DMS153 (cell line): ENCODE measurements at regions not wholly inside any gene's neighbourhood (a gene's known extent, or its start where the extent isn't known, plus 50 kb on each side); places are given as distances from the start of the nearest gene placed in this dataset.
A peak's percentile ranks its signal among the peaks of the same experiment; 100 is the strongest.
"Not testable (repeated sequence)": the region's sequence is repeated elsewhere in the genome, so short reads cannot be mapped to it uniquely, and the experiment has no call there.

Source experiments
- DNase-seq: peaks from one replicate; lab custom pipeline; 2025; lab: John Stamatoyannopoulos, UW

- no peak for DNase-seq
Measured at GRCh38 chr5:23235246-23235645, 272.2 kb upstream of the PRDM9 start.

DNA sequence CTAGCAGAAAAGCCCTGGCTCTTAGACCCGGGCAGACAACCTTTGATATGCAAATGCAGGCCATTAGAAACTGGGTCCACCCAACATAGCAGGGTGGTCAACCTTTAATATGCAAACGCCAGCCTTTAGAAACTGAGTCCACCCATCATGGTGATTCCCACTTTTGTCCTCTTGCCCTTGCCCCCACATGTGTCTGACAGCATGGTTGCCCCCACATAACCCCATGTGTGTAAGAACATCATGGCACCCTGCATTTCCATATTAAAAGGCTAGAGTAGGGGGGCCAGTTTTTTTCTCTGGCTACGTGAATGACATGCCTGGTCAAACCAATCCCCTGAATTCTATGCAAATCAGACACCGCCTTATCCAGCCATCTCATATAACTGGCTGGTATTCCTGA, 273.2 kb upstream of the PRDM9 start:
- DNase-seq: no peak

DNA sequence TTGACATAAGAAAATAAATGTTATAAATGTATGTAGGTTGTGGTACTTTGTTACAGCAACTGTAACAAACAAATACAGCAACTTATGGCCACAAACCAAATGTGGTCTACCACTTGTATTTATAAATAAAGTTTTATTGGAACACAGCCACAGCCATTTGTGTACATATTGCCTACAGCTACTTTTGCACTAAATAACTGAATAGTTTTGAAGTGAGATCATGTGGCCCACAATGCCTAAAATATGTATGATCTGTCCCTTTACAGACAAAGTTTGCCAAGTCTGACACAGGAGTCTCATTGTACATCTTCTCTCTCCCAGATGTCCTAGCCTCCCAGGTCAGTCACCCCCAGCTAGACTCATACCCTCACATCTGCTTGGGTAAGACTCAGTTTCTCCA, 283.6 kb upstream of the PRDM9 start:
- no peak for DNase-seq

GRCh38 chr5:23221831-23222230, 285.6 kb upstream of the PRDM9 start:
- DNase-seq: no peak

- no peak for DNase-seq
Measured at GRCh38 chr5:23217159-23217558, 290.2 kb upstream of the PRDM9 start.

DNA sequence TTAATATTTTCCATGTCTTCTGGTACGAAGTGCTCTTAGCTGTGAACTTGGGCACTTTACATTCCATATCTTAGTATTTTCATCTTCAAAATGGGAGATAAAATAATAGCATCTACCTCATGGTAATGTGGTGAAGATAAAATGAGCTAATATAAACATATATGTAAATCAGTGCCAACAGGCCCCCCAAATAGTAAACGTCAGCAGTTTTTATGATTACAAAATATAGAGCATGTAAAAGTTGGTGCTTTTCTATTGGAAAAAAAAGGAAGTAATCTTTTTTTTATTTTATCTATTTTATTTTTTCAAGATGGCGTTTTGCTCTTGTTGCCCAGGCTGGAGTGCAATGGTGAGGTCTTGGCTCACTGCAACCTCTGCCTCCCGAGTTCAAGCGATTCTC, 291.1 kb upstream of the PRDM9 start:
- DNase-seq: no peak

GRCh38 chr5:23208959-23209431, 298.4 kb upstream of the PRDM9 start:
- peak; percentile 92 for DNase-seq

DNA sequence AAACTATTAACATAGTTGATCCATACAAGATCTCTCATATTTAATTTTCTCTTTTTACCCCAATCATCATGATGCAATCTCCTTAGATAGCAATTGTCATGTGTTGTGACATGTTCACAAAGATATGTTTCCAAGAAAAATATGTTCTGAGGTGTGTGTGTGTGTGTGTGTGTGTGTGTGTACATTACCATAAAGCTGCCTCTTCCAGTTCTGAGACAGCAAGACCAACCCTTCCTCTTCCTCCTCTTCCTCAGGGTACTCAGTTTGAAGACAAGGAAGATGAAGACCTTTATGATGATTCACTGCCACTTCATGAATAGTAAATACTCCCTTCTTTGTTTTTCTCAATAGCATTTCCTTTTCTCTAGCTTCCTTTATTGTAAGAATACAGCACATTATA, 303.3 kb upstream of the PRDM9 start:
- DNase-seq: no peak

- DNase-seq: no peak
Measured at GRCh38 chr5:23169660-23170416, 316.7 kb upstream of the CDH12 start.

- no peak for DNase-seq
Measured at GRCh38 chr5:23164971-23165370, 311.8 kb upstream of the CDH12 start.

DNA sequence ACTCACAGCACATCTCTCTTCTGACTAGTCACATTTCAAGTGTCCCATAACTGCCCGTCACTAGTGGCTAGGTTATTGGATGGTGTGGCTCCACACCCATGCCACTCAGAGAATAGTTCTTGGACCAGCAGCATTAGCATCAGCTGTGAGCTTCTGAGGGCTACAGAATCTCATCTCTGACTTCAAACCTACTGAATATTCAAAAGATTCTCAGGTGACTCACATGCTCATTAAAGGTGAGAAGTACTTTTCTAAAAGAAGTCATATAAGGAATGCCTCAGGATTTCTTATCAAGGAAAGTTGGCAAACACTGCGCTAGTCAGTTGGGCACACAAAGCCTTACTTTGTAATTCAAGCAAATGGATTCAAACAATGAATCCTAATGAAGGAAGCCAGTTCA, 305.0 kb upstream of the CDH12 start:
- DNase-seq: no peak

DNA sequence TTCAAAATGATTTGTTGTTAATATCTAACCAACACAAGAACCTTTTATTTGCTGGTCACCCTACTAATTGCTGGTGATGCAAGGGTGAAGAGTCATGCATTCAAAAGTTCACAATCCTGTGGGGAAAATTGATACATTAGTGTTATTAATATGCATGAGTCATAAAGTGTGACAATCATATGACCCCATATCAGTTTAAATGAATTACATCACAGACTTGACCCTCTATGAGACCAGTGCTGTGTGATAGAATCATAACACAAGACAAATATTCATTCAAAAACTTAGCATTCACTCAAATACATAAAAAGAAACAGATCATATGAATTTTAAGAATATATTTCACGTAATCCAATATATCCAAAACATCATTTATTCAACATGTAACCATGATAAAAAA, 304.6 kb upstream of the CDH12 start:
- no peak for DNase-seq

DNA sequence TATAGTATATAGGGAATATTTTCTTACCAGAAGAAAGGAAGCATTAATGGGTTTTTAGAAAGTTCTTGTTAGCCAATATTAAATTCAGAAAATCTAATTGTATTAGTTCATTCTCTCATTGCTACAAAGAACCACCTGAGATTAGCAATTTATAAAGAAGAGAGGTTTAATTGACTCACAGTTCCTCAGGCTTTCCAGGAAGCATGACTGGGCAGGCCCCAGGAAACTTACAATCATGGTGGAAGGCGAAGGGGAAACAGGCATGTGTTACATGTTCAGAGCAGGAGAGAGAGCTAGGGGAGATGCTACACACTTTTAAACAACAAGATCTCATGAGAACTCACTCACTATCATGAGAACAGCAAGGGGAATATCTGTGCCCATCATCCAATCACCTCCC, 304.0 kb upstream of the CDH12 start:
- no peak for DNase-seq

DNA sequence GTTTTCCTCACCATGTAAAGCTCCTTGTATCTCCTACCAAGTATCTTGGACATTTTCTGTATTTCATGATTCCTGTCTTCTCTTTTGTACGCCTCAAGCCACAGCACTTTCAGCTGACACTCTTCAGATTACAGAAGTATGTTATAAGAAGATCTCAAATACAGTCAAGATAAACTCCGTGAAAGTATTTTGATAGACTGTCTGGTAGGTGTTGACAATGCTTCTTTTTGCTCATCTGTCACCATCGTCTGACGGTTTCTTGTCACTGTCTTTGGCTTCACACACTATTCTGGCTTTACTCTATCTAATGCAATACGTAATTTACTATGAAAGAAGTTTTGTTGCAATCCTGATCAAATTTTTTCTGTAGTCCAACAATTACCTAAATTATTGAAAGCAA, 294.5 kb upstream of the CDH12 start:
- no peak for DNase-seq

DNA sequence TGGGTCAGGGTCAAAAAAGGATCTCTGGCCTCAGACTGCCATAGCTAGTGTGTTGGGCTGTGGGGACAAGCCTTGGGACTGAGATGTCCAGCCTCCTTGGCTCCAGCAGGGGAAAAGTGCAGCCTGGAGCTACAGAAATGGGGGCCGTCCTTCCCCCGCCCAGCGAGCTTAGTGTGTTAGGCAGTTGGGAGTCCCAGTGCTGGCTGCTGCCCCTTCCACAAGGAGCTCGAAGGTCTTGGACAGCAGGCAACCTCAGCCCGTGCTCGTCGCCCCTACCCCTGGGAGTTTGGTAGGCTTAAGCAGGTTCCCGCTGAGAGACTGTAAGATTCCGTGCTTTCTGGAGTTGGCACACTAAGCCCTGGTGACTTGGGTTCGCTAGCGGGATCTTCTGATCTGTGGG, 293.0 kb upstream of the CDH12 start:
- no peak for DNase-seq

- DNase-seq: peak; percentile 55
Measured at GRCh38 chr5:23139338-23140171, 286.4 kb upstream of the CDH12 start.

DNA sequence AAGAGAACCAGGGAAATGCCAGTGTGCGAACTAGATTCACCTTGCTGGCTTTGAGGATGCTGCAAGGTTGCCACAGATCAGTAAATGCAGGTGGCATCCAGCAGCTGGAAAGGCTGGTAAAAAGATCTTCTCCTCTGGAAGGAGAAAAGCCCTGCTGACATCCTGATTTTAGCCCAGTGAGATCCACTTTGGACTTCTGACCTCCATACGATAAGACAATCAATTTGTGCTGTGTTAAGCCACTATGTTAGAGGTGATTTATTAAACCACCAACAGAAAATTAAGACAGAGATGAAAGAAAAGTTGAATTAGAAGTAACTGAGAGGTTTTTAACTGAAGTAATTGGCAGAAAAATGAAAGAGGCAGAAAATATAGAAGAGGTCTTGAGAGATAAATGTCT, 283.8 kb upstream of the CDH12 start:
- DNase-seq: no peak

- no peak for DNase-seq
Measured at GRCh38 chr5:23132231-23132630, 279.1 kb upstream of the CDH12 start.

GRCh38 chr5:23112237-23112636, 259.1 kb upstream of the CDH12 start:
- no peak for DNase-seq

- no peak for DNase-seq
Measured at GRCh38 chr5:23105021-23105420, 251.9 kb upstream of the CDH12 start.

DNA sequence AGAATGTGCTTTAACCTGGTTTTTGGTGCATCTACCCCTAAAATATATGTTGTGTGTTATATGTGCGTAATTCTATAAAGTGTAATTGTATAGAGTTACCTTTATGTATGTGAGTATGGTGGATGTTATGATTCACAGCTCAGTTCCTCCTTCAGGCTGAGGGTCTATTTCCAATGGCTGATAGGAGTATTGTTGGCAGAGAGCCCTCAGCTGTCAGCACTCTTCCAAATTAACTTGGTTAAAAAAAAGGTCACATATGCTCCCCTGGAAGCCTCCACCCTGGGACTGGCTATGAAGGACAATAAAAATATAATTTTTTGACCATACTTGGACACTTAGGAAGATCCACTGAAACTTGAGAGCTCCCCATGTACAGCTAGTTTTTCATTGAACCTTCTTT, 250.4 kb upstream of the CDH12 start:
- DNase-seq: no peak

GRCh38 chr5:23095418-23095817, 242.3 kb upstream of the CDH12 start:
- not testable (repeated sequence) for DNase-seq

DNA sequence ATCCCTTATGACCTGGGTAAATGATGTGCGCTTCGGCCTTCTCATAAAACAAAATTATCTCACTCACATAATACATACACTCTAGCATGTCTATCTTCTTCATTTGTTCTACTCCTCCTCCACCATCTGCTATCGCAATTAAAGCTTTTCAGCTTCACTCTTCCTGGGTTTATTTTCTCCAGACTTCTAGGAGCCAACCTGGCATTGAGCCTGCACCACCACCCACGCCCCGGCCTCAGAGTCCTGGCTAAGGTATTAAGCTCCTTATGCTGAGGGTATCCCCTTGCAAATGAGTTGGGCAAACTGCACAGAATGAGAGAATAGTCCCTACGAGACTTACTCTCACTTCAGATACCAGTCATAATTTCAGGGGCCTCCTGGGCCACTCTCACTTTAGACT, 236.1 kb upstream of the CDH12 start:
- no peak for DNase-seq
